Neural progenitor cell (in vitro differentiated cells): ENCODE measurements at regions not wholly inside any gene's neighbourhood (a gene's known extent, or its start where the extent isn't known, plus 50 kb on each side); places are given as distances from the start of the nearest gene placed in this dataset.

Experiments used
- DNase-seq: peaks from one replicate; pipeline ENCODE4 v3.0.0-alpha.2; 2016; ENCODE audit warnings: low spot score
- H2AFZ ChIP-seq: fragments of 200-600 bp; sonication (generic); replicated peaks from 2 replicates; pipeline ENCODE4 v1.6.1; 2016; ENCODE audit warnings: antibody characterized with exemption
- H3F3A ChIP-seq: fragments of 200-600 bp; sonication (generic); 2 replicates; pipeline ENCODE4 v1.6.1; 2016; ENCODE audit warnings: antibody characterized with exemption, low read depth
- H3K27ac ChIP-seq: fragments of 200-600 bp; sonication (generic); 2 replicates; pipeline ENCODE4 v1.5.1; 2016; ENCODE audit warnings: mild to moderate bottlenecking
- H3K27me3 ChIP-seq: fragments of 200-600 bp; sonication (generic); 2 replicates; pipeline ENCODE4 v1.6.1; 2016; ENCODE audit warnings: mild to moderate bottlenecking, moderate library complexity
- H3K36me3 ChIP-seq: fragments of 200-600 bp; sonication (generic); 2 replicates; pipeline ENCODE4 v1.5.1; 2016
- H3K4me1 ChIP-seq: fragments of 200-600 bp; sonication (generic); 2 replicates; pipeline ENCODE4 v1.6.1; 2016; ENCODE audit warnings: mixed run types
- H3K4me2 ChIP-seq: fragments of 200-600 bp; sonication (generic); 2 replicates; pipeline ENCODE4 v1.6.1; 2016
- H3K4me3 ChIP-seq: fragments of 200-600 bp; sonication (generic); 2 replicates; pipeline ENCODE4 v1.5.1; 2016
- H3K79me2 ChIP-seq: fragments of 200-600 bp; sonication (generic); 2 replicates; pipeline ENCODE4 v1.6.1; 2016; ENCODE audit warnings: low read depth
- H3K9ac ChIP-seq: fragments of 200-600 bp; sonication (generic); 2 replicates; pipeline ENCODE4 v1.6.1; 2016
- H3K9me3 ChIP-seq: fragments of 200-600 bp; sonication (generic); 2 replicates; pipeline ENCODE4 v1.5.1; 2016; ENCODE audit warnings: low read depth
- H4K20me1 ChIP-seq: fragments of 200-600 bp; sonication (generic); 2 replicates; pipeline ENCODE4 v1.6.1; 2016; ENCODE audit warnings: low read depth
- H3K27ac Mint-ChIP-seq: 3 replicates; pipeline ENCODE4 v1.8.0; 2021; ENCODE audit warnings: mixed read lengths
- H3K27me3 Mint-ChIP-seq: 2 replicates; pipeline ENCODE4 v1.8.0; 2022; ENCODE audit warnings: low read depth, mild to moderate bottlenecking, inconsistent platforms, moderate library complexity, mixed read lengths; ENCODE audit not compliant: insufficient read depth
- H3K36me3 Mint-ChIP-seq: 3 replicates; pipeline ENCODE4 v1.8.0; 2021; ENCODE audit warnings: mixed read lengths
- H3K4me1 Mint-ChIP-seq: 3 replicates; pipeline ENCODE4 v1.8.0; 2021; ENCODE audit warnings: mixed read lengths
- H3K4me3 Mint-ChIP-seq: 3 replicates; pipeline ENCODE4 v1.8.0; 2021; ENCODE audit warnings: mild to moderate bottlenecking, moderate library complexity, mixed read lengths
- H3K9me3 Mint-ChIP-seq: 3 replicates; pipeline ENCODE4 v1.8.0; 2020; ENCODE audit warnings: mixed read lengths
- CTCF ChIP-seq: fragments of 200-600 bp; sonication (generic); IDR thresholded peaks from 2 replicates; pipeline ENCODE4 v1.5.1; 2017; ENCODE audit warnings: antibody characterized with exemption, mild to moderate bottlenecking
- EZH2 ChIP-seq: fragments of 200-600 bp; sonication (generic); IDR thresholded peaks from 2 replicates; pipeline ENCODE4 v1.6.1; 2017; ENCODE audit warnings: antibody characterized with exemption, mild to moderate bottlenecking, moderate library complexity
- EZH2phosphoT487 ChIP-seq: fragments of 200-600 bp; sonication (generic); IDR thresholded peaks from 2 replicates; pipeline ENCODE4 v1.6.1; 2017; ENCODE audit warnings: antibody characterized with exemption

- H3K4me2 ChIP-seq, result no peak overlapping the region
- peaks cover 51% of the 10 kb centered on the region for H3K4me1 ChIP-seq
- peaks cover 13% of the 10 kb centered on the region for H3F3A ChIP-seq
- Mint-ChIP-seq H3K4me1 (peaks cover 3% of the 10 kb centered on the region), H3K4me3 (no peak overlapping the region), H3K9me3 (no peaks in the 10 kb centered on the region), H3K27me3 (peaks cover 5% of the 10 kb centered on the region), H3K36me3 (no peaks in the 10 kb centered on the region), H3K27ac (no peak overlapping the region)
- no peak for DNase-seq
- H3K9me3 ChIP-seq, result no peaks in the 10 kb centered on the region
- H3K4me3 ChIP-seq, result no peak overlapping the region
- no peaks in the 10 kb centered on the region for H3K27me3 ChIP-seq
- H2AFZ ChIP-seq, result no peak overlapping the region
- H3K79me2 ChIP-seq, result no peaks in the 10 kb centered on the region
- no peaks in the 10 kb centered on the region for H3K36me3 ChIP-seq
- peak overlapping the region; percentile 6 for H3K27ac ChIP-seq
- TF ChIP-seq EZH2phosphoT487, result no peak
- TF ChIP-seq CTCF, result no peak
- TF ChIP-seq EZH2, result no peak
- no peaks in the 10 kb centered on the region for H4K20me1 ChIP-seq
- no peak overlapping the region for H3K9ac ChIP-seq
Observed at GRCh38 chr6:144646093-144647056, 361.2 kb downstream of the UTRN start.

- peaks cover 3% of the 10 kb centered on the region for H3K4me1 Mint-ChIP-seq
- Histone ChIP-seq H2AFZ (no peak overlapping the region), H3K4me2 (no peak overlapping the region), H3K27me3 (no peaks in the 10 kb centered on the region), H3K9me3 (no peaks in the 10 kb centered on the region), H4K20me1 (no peaks in the 10 kb centered on the region), H3K79me2 (no peaks in the 10 kb centered on the region), H3F3A (peaks cover 17% of the 10 kb centered on the region), H3K4me1 (peaks cover 53% of the 10 kb centered on the region), H3K27ac (no peak overlapping the region), H3K9ac (no peak overlapping the region), H3K4me3 (no peak overlapping the region), H3K36me3 (no peaks in the 10 kb centered on the region)
- H3K9me3 Mint-ChIP-seq, result no peaks in the 10 kb centered on the region
- no peak for DNase-seq
- no peaks in the 10 kb centered on the region for H3K36me3 Mint-ChIP-seq
- H3K27ac Mint-ChIP-seq, result no peak overlapping the region
- H3K4me3 Mint-ChIP-seq, result no peak overlapping the region
- H3K27me3 Mint-ChIP-seq, result peaks cover 5% of the 10 kb centered on the region
- no peak for TF ChIP-seq EZH2
- TF ChIP-seq CTCF, result no peak
- no peak for TF ChIP-seq EZH2phosphoT487
Observed at GRCh38 chr6:144647406-144647964, 362.4 kb downstream of the UTRN start.

- Histone ChIP-seq H3K79me2 (no peaks in the 10 kb centered on the region), H3K4me1 (peaks cover 54% of the 10 kb centered on the region), H3K9me3 (no peaks in the 10 kb centered on the region), H3K4me3 (no peak overlapping the region), H3K9ac (no peak overlapping the region), H2AFZ (no peak overlapping the region), H3K4me2 (no peak overlapping the region), H3F3A (peaks cover 17% of the 10 kb centered on the region), H3K36me3 (no peaks in the 10 kb centered on the region), H3K27ac (peak overlapping the region; percentile 9), H3K27me3 (no peaks in the 10 kb centered on the region), H4K20me1 (no peaks in the 10 kb centered on the region)
- Mint-ChIP-seq H3K36me3 (no peaks in the 10 kb centered on the region), H3K4me1 (peaks cover 3% of the 10 kb centered on the region), H3K27me3 (peaks cover 5% of the 10 kb centered on the region), H3K4me3 (no peak overlapping the region), H3K9me3 (no peaks in the 10 kb centered on the region), H3K27ac (no peak overlapping the region)
- no peak for DNase-seq
- no peak for TF ChIP-seq EZH2phosphoT487
- no peak for TF ChIP-seq EZH2
- no peak for TF ChIP-seq CTCF
Observed at GRCh38 chr6:144647971-144648651, 363.0 kb downstream of the UTRN start.
